HG03575 (cell line): ENCODE measurements at regions not wholly inside any gene's neighbourhood (a gene's known extent, or its start where the extent isn't known, plus 50 kb on each side); places are given as distances from the start of the nearest gene placed in this dataset.
"Not testable (repeated sequence)": the region's sequence is repeated elsewhere in the genome, so short reads cannot be mapped to it uniquely, and the experiment has no call there.

Experiments used
- ATAC-seq: cut with Tn5 transposase; IDR thresholded peaks from one replicate; pipeline ENCODE4 v1.9.1; 2021; ENCODE audit not compliant: unreplicated experiment, insufficient number of reproducible peaks, low FRiP score; ENCODE audit errors: extremely low read depth

DNA sequence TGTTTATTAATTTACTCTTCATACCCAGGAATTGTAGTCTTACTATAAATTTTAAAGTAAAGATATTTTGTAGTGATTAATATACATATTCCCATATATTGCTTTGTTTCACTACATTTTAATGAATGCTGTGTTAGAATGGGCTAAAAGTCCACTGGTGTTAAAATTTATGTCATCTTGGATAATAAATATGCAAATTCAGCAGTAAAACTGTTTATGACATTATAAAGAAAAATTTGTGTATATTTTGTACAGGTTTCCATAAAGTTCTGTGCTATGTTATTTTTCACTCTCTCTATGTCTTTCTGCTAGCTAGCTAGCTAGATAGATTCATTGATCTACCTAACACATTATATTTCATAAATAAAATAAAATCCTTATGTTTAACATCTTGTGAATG lies 1071.2 kb downstream of the FAT4 start:
- no peak for ATAC-seq

DNA sequence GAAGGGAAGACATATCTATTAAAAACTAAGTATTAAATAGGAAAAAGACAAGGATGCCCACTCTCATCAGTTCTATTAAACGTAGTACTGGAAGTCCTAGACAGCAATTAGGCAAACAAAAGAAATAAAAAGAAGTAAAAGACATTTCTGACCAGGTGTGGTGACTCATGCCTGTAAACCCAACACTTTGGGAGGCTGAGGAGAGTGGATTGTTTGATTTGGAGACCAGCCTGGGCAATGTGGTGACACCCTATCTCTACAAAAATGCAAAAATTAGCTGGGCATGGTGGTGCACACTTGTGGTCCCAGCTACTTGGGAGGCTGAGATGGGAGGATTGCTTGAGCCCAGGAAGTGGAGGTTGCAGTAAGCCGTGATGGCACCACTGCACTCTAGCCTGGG lies 1071.8 kb downstream of the FAT4 start:
- ATAC-seq: no peak

DNA sequence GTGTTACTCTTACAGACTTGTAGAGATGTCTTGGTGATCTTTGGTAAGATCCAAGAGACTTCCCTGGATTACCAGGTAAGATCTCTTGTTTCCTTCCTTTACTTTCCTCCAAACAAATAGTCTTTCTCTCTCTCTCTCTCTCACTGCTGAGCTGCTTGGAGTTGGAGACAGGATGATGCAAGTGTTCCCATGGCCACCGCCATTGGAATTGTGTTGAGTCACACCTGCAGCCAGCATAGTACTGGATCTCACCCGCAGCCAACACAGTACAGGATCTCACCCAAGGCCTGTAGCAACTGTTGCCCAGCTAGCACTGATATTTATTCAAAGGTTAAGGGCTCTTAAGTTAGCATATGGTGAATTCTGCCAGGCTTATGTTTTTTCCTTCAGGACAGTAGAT lies 1080.9 kb downstream of the FAT4 start:
- ATAC-seq: no peak

DNA sequence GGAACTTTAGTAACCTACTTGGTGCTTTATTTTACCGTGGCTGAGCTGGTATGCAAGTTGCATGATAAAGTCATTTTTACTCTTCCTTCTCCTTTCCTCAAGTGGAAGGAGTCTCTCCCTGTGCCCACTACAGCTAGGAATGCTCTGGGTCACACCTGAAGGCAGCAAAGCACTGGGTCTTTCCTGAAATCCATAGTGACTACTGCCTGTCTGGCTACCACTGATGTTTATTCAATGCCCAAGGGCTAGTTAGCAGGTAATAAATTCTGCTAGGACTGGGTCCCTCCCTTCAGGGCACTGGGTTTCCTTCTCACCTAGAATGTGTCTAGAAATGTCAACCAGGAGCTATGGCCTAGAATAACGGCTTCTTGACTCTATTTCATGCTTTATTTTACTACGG lies 1081.4 kb downstream of the FAT4 start:
- ATAC-seq: no peak

DNA sequence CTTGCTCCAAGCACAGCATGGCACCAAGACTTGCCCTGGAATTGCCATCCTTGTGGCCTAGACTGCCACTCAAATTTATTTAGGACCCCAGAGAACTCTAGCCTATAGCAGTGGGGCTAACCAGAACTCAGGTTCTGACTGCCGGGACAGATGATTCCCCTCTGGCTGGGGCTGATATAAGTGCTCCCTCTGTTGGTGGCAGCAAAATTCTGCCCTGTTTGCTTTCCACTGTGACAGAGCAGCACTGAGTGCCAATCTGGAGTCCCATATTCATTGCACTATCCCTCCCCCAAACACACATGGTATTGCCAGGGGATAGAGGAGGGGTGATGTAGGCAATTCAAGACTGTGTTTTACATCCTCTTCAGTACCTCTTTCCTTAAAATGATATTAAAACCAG lies 1081.9 kb downstream of the FAT4 start:
- no peak for ATAC-seq

DNA sequence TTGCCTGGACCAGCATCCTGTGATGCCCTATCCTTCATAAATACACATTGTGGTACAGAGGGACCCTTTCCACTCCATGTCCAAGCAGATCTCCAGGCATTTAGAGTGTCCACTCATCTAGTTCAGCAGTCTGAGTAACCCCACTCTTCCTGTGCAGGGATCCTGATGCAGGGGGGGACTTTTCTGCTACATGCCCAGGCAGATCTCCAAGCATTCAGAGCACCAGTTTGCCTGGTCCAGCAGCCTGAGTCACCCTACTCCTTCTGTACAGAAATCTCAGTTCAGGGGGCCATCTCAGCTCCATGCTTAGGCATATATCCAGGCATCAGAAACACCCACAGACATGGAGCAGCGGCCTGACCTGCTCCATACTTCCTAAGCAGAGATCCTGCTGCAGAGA lies 1089.8 kb downstream of the FAT4 start:
- ATAC-seq: no peak

DNA sequence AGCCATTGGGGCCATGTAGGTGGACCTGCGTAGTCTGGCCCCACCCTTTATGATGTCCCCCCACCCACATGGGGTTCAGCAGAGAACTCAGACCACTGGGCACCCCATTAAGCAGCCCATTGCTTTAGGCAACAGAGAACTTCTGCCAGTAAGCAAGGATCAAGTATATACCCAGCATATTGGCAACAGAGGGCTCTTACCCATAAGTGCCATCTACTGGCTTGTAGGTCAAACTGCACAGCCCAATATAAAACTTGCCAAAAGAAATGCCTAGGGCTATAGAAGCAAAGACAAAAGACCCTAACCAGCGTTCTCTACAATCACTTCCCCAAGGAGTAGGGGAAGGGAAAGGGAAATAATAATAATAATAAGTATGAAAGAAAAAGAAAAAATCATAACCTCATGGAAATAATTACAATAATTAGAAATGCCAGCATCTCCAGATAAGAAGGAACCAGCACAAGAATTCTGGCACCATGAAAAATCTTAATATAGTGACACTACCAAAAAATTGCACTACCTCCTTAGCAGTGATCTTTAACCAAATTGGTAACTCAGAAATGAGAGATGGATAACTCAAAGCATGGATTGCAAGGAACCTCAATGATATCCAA lies 1090.7 kb downstream of the FAT4 start:
- peak; percentile 51 for ATAC-seq

DNA sequence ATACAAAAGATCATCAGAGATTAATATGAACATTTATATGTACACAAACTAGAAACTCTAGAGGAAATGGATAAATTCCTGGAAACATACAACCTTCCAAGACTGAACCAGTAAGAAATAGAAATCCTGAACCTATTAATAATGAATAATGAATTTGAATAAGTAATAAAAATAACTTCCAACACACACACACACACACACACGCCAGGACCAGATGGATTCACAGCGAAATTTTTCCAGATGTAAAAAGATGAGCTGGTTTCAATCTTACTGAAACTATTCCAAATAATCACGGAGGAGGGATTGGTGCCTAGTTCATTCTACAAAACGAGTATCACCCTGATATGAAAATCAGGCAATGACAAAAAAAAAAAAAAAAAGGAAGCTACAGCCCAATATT lies 1095.0 kb downstream of the FAT4 start:
- ATAC-seq: no peak

DNA sequence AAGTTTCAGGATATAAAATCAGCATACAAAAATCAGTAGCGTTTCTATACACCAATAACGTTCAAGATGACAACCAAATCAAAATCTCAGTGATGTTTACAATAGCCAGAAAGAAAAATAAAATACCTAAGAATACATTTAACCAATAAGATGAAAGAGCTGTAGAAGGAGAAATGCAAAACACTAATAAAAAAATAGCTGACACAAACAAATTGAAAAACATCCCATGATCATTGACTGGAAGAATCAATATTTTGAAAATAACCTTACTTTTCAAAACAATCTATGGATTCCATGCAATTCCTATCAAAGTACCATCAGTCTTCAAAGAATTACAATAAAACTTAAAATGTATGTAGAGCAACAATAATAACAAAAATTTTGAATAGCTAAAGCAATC lies 1096.3 kb downstream of the FAT4 start:
- ATAC-seq: no peak

DNA sequence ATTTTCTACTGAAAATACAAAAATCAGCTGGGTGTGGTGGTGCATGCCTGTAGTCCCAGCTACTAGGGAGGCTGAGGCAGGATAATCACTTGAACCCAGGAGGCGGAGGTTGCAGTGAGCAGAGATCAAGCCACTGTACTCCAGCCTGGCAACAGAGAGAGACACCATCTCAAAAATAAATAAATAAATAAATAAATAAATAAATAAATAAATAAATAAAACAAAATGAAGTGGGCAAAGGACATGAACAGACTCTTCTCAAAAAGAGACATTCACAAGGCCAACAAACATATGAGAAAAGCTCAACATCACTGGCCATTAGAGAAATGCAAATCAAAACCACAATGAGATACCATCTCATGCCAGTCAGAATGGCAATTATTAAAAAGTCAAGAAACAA lies 1097.6 kb downstream of the FAT4 start:
- not testable (repeated sequence) for ATAC-seq

DNA sequence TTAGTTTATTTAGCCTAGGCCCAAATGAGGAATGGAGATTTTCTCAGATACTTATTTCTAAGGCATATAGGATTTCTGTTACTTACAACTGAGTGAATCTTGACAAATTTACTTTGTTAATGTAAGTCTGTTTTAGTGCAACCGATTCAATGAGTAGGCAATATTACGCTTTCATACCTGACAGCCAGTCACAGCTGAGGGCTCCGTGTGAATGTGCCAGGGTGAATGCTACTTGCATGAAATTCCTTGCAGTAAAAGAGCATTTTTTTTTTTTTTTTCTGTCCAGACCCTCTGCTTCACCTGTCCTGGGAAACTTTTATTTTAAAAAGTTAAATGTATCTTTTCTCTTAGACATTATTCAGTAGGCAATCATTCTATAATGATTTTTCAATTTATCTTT lies 1100.0 kb downstream of the FAT4 start:
- ATAC-seq: no peak

DNA sequence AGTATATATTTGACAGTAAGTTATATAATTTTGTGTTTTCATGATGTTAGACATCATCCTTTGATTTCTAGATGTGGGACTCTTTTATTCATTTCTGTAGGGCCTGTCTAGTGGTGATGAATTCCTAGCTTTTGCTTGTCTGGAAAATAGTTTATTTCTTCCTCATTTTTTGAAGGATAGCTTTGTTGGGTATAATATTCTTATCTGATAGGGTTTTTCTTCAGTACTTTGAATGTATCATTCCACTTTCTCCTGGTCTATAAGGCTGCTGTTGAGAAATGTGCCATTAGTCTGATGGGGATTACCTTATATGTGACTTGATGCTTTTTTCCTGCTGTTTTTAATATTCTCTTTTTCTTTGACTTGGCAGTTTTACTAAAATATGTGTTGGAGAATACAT lies 1104.5 kb downstream of the FAT4 start:
- ATAC-seq: no peak

DNA sequence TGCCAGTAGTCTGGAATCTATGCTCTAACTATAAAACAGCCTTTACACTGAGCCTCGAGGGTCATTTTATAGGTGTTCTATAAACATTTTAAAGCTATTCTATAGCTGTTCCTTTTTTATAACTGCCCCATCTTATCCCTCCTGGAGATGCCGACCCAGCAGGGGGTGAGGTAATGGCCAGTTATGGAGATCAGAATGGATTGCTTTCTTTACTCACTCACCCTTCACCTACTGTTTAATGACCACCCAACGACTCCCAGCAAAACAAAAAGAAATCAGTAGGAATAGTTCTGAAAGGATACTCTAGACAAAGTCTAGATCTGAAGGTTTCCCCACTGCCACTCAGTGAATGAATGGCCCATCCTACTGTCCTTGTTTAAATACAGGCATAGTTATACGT lies 1113.1 kb downstream of the FAT4 start:
- ATAC-seq: no peak

DNA sequence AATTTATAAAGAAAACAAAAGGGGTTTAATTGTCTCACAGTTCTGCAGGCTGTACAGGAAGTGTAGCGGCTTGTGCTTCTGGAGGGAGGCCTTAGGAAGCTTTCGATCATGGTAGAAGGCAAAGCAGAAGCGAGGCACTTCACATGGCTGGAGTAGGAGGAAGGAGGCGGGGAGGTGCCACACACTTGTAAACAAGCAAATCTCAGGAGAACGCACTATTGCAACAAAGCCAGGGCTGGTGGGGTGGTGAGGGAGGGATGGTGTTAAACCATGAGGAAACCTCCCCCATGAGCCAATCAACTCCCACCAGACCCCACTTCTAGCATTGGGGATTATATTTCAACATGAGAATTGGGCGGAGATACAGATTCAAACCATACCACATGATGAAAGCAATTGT lies 1116.3 kb downstream of the FAT4 start:
- no peak for ATAC-seq

DNA sequence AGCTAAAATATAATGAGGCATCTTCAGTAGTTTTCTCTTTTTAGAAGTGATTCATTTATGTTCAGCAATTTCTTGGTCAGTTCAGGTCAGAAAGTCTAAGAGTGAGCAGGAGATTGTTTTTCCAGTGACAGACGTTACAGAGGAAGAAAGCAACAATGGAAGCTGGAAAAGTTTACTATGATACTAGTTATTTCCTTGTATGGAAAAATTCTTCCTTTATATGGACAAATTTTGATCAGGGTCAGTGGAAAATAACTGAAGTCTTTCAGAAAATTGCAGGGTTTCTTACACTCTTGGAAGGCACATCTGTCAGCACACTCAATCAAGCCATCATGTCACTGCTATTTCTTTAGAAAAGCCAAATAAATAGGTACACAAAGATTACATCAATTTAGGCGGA lies 1120.7 kb downstream of the FAT4 start:
- ATAC-seq: no peak

DNA sequence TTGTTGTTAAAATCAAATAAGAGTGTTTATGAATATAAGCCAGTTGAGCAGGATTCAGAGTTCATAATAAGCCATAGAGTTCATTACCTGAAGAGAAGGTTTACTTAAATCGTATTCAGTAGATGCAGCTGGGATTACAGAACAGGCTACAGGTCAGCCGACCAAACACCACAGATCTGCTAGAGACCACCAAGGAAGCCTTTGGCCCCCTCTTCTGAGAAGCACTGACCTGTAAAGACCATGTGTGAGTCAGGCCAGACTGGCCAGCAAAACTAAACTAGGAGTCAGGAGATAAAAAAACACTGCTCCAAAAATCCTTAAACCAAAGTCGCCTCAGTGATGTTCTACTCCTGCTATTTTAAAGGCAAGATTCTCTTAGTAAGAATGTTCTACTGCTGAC lies 1125.5 kb downstream of the FAT4 start:
- ATAC-seq: no peak

DNA sequence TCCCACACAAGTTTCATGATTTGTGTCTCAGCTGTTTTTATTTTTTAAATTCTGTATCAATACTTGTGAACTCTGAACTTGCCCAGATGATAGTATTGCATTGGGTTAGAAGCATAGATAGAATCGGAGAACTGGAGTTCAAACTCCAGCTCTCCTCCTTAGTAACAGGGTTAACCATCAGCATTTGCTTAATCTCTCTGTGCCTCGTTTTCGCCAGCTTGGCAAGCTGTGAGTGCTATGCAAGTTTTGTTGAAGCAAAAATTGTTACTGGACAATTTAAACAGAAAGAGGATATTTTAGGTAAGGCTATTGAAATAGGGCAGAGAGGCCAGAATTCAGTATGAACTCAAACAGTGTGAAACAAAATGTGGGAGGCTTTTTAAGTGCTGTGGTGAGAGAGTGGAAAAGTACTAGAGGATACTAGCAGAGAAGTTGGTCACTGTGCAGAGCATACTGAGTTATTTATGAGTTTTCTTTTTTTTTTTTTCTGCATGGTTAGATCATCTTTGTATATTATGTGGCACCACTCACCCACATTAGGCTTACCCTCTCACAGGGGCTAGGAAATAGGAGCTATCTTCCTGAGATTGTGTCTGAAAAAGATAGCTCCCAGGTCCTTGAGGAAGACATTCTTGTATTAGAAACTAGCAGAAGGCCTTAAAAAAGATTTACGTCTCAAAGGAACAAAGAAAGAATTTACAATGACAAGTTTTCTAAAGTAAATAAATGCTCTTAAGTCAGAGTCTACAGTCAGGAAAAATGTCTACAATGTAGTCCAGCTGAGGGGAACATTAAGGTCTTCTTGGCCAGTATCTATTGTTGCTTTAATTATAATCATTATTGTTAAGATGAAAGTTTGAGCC lies 1126.6 kb downstream of the FAT4 start:
- ATAC-seq: no peak

DNA sequence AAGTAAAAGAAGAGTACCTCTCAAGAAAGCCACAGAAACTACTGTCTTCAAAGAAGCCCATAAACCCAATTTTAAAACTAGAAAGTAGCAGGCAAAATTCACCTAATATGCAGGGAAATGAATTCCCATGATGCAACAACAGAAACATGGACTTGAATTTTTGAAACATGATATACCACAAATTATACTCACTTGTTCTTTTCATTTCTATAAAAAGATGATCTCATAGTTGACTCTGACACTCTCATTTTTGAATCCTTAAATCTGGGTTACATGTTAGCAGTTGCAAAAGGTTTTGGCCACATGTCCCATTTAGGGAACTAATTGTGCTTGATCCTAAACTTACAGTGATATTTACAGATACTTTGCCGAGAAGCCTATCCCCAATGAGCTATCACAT lies 1130.8 kb downstream of the FAT4 start:
- no peak for ATAC-seq

DNA sequence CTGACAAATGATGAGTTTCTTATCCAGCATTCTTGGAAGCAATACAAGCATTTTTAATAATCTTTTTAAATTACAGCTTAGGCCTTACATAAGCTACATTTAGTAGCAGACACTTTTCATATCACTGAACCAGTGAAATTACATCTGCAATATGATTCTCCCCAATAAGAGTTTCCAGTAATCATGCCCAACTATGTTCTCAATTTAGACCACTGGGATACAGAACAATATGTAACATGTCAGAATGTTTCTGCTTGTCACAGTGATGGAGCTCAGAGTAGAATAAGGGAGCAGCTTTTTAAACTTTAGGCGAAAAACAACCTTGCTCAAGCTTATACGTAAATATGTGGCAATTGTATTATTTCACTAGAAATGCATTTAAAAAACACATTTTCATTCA lies 1132.2 kb downstream of the FAT4 start:
- ATAC-seq: no peak

DNA sequence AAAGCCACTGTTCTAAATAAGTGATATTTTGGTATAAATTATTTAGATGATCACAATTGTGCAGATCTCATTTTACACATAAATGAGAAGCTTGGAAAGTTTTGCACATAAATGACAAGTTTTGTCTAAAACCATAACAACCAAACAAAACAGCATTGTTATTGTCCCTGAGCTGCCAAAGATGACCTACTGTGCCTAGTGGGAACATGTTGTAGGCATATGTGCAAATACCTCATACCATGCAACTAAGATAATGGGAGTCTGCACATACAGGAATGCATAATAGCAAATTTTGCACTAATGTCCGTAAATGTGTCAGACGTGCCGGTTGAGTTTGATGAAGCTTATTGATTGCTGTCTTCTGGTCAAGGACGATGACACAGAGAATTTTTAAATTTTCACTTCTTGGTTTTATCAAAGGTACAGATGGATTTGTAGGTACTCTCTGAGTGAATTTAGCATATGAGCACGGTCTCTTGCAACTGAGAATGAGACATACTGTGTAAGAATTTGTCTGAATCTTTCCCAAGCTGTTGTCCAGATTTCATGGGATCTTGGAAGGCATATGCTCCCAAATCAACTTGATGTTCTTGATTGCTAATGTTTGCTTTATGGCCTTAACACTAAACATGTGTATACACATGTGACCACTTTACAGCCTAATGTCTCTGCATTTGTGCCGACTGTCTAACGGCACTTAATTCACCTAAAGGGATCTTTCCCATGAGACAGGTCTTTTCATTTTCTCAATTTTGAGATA lies 1133.5 kb downstream of the FAT4 start:
- no peak for ATAC-seq
